WTC11 (cell line): ENCODE measurements at regions not wholly inside any gene's neighbourhood (a gene's known extent, or its start where the extent isn't known, plus 50 kb on each side); places are given as distances from the start of the nearest gene placed in this dataset.

Source experiments
- ATAC-seq: fragments of 200-7000 bp; cut with Tn5 transposase; 2 replicates; pipeline ENCODE4 v1.10.0; 2021; ENCODE audit warnings: mild to moderate bottlenecking, moderate library complexity
- CTCF ChIA-PET: fragments of 300-600 bp; sonication (Branson Sonifier 250); formaldehyde crosslinking; loops from one replicate; lab custom pipeline; 2021; ENCODE audit warnings: antibody characterized with exemption; lab: Charles Lee
- POLR2A ChIA-PET: fragments of 350-600 bp; sonication (Branson Sonifier 250); formaldehyde crosslinking; loops from one replicate; lab custom pipeline; 2021; ENCODE audit warnings: antibody characterized with exemption; lab: Charles Lee
- DNase-seq: peaks from one replicate; pipeline ENCODE4 v3.0.0; 2021; ENCODE audit warnings: low spot score
- H3K27ac Mint-ChIP-seq: 2 replicates; pipeline ENCODE4 v1.8.0; 2021; ENCODE audit warnings: mixed read lengths
- H3K27me3 Mint-ChIP-seq: 2 replicates; pipeline ENCODE4 v1.8.0; 2021; ENCODE audit warnings: low read depth, mild to moderate bottlenecking, moderate library complexity, mixed read lengths
- H3K36me3 Mint-ChIP-seq: 2 replicates; pipeline ENCODE4 v1.8.0; 2021; ENCODE audit warnings: mixed read lengths
- H3K4me1 Mint-ChIP-seq: 2 replicates; pipeline ENCODE4 v1.8.0; 2022; ENCODE audit warnings: mixed read lengths
- H3K4me3 Mint-ChIP-seq: 2 replicates; pipeline ENCODE4 v1.8.0; 2021; ENCODE audit warnings: mild to moderate bottlenecking, moderate library complexity, mixed read lengths
- H3K9me3 Mint-ChIP-seq: 2 replicates; pipeline ENCODE4 v1.8.0; 2021; ENCODE audit warnings: mixed read lengths
- ATF6 ChIP-seq: sonication (generic); formaldehyde crosslinking; IDR thresholded peaks from 2 replicates; pipeline ENCODE4 v1.8.1; 2023; ENCODE audit warnings: mild to moderate bottlenecking, missing genetic modification reagents
- ELF4 ChIP-seq: sonication (generic); formaldehyde crosslinking; IDR thresholded peaks from 2 replicates; pipeline ENCODE4 v1.8.1; 2022; ENCODE audit warnings: low read depth, mild to moderate bottlenecking, moderate library complexity, missing genetic modification reagents
- ERG ChIP-seq: fragments of 250-450 bp; sonication (Bioruptor Pico); IDR thresholded peaks from 2 replicates; pipeline ENCODE4 v1.8.0; 2021; ENCODE audit warnings: mild to moderate bottlenecking
- ETV6 ChIP-seq: sonication (generic); formaldehyde crosslinking; IDR thresholded peaks from 2 replicates; pipeline ENCODE4 v1.8.1; 2022; ENCODE audit warnings: mild to moderate bottlenecking, missing genetic modification reagents
- HMGXB4 ChIP-seq: sonication (generic); formaldehyde crosslinking; IDR thresholded peaks from 2 replicates; pipeline ENCODE4 v1.8.1; 2023; ENCODE audit warnings: mild to moderate bottlenecking, moderate library complexity, missing genetic modification reagents
- NFE2L1 ChIP-seq: sonication (generic); formaldehyde crosslinking; IDR thresholded peaks from 2 replicates; pipeline ENCODE4 v1.8.1; 2023; ENCODE audit warnings: missing genetic modification reagents
- PREB ChIP-seq: sonication (generic); formaldehyde crosslinking; IDR thresholded peaks from 2 replicates; pipeline ENCODE4 v1.8.1; 2022; ENCODE audit warnings: mild to moderate bottlenecking, missing genetic modification reagents, moderate library complexity, borderline replicate concordance
- ZBTB43 ChIP-seq: sonication (generic); formaldehyde crosslinking; IDR thresholded peaks from 2 replicates; pipeline ENCODE4 v1.8.1; 2023; ENCODE audit warnings: mild to moderate bottlenecking, missing genetic modification reagents
- ZMAT4 ChIP-seq: fragments of 250-450 bp; sonication (Bioruptor Pico); IDR thresholded peaks from 2 replicates; pipeline ENCODE4 v1.9.0; 2021; ENCODE audit warnings: mild to moderate bottlenecking
- ZNF232 ChIP-seq: sonication (generic); formaldehyde crosslinking; IDR thresholded peaks from 2 replicates; pipeline ENCODE4 v1.8.0; 2022; ENCODE audit warnings: mild to moderate bottlenecking, missing genetic modification reagents
- ZNF263 ChIP-seq: sonication (generic); formaldehyde crosslinking; IDR thresholded peaks from 2 replicates; pipeline ENCODE4 v1.8.1; 2022; ENCODE audit warnings: low read depth, mild to moderate bottlenecking, moderate library complexity, missing genetic modification reagents
- ZNF396 ChIP-seq: fragments of 250-450 bp; sonication (Bioruptor Pico); IDR thresholded peaks from 2 replicates; pipeline ENCODE4 v1.8.0; 2021; ENCODE audit warnings: mild to moderate bottlenecking, moderate library complexity, borderline replicate concordance

- Mint-ChIP-seq H3K27me3 (no peaks in the 10 kb centered on the region), H3K9me3 (no peaks in the 10 kb centered on the region), H3K4me1 (no peaks in the 10 kb centered on the region), H3K4me3 (no peak overlapping the region), H3K36me3 (no peaks in the 10 kb centered on the region), H3K27ac (no peak overlapping the region)
- no peak for TF ChIP-seq ZNF263 (CRISPR knock-in tag)
- CTCF ChIA-PET = no interaction called here
- POLR2A ChIA-PET = no interaction called here
- no peak for DNase-seq
- ATAC-seq = no peak
Measured at GRCh38 chr13:68636784-68637183, 1406.6 kb upstream of the PCDH9 start.

- CTCF ChIA-PET = no interaction called here
- H3K4me3 Mint-ChIP-seq = no peak overlapping the region
- ATAC-seq = no peak
- H3K27me3 Mint-ChIP-seq = no peaks in the 10 kb centered on the region
- POLR2A ChIA-PET = no interaction called here
- TF ChIP-seq ZMAT4 (CRISPR knock-in tag) (no peak), HMGXB4 (CRISPR knock-in tag) (no peak), ZNF396 (CRISPR knock-in tag) (no peak), NFE2L1 (CRISPR knock-in tag) (no peak), ZNF232 (CRISPR knock-in tag) (no peak), ATF6 (no peak), ERG (CRISPR knock-in tag) (no peak), ZBTB43 (CRISPR knock-in tag) (no peak), ETV6 (no peak), PREB (CRISPR knock-in tag) (no peak)
- no peaks in the 10 kb centered on the region for H3K36me3 Mint-ChIP-seq
- H3K4me1 Mint-ChIP-seq = no peaks in the 10 kb centered on the region
- H3K27ac Mint-ChIP-seq = no peak overlapping the region
- no peak for DNase-seq
- no peaks in the 10 kb centered on the region for H3K9me3 Mint-ChIP-seq
Measured at GRCh38 chr13:68628994-68629393, 1398.9 kb upstream of the PCDH9 start.

- DNase-seq (no peak), ATAC-seq (no peak)
- POLR2A ChIA-PET = no interaction called here
- Mint-ChIP-seq H3K27ac (no peak overlapping the region), H3K4me1 (no peaks in the 10 kb centered on the region), H3K27me3 (no peaks in the 10 kb centered on the region), H3K9me3 (peaks cover 5% of the 10 kb centered on the region), H3K36me3 (no peaks in the 10 kb centered on the region), H3K4me3 (no peak overlapping the region)
- CTCF ChIA-PET = no interaction called here
- TF ChIP-seq ELF4 (CRISPR knock-in tag) = no peak
Measured at GRCh38 chr13:68627379-68627778, 1397.2 kb upstream of the PCDH9 start.
